NCI-H510A treated with DMSO at 0.1 percent for 48 hours (cell line): ENCODE measurements at regions not wholly inside any gene's neighbourhood (a gene's known extent, or its start where the extent isn't known, plus 50 kb on each side); places are given as distances from the start of the nearest gene placed in this dataset.
"Not testable (repeated sequence)": the region's sequence is repeated elsewhere in the genome, so short reads cannot be mapped to it uniquely, and the experiment has no call there.

ENCODE experiments used
- DNase-seq: peaks from one replicate; lab custom pipeline; 2025; lab: John Stamatoyannopoulos, UW

- DNase-seq: no peak
Measured at GRCh38 chr22:17318817-17319216, 50.4 kb upstream of the CECR2 start.

- DNase-seq: no peak
Measured at GRCh38 chr22:17315310-17315709, 54.0 kb upstream of the CECR2 start.

GRCh38 chr22:17314487-17314886 is 54.8 kb upstream of the CECR2 start:
- peak; percentile 12 for DNase-seq

GRCh38 chr22:17313626-17314025 is 55.6 kb upstream of the CECR2 start:
- DNase-seq: no peak

GRCh38 chr22:17307566-17307965 is 61.7 kb upstream of the CECR2 start:
- DNase-seq: no peak

GRCh38 chr22:17305076-17305475 is 64.2 kb upstream of the CECR2 start:
- DNase-seq: no peak

GRCh38 chr22:17303840-17304779 is 65.2 kb upstream of the CECR2 start:
- no peak for DNase-seq

GRCh38 chr22:17303441-17303839 is 65.8 kb upstream of the CECR2 start:
- no peak for DNase-seq

- DNase-seq: no peak
Measured at GRCh38 chr22:17302616-17303015, 66.6 kb upstream of the CECR2 start.

GRCh38 chr22:17300926-17301325 is 68.3 kb upstream of the CECR2 start:
- no peak for DNase-seq

GRCh38 chr22:17298805-17299502 is 70.3 kb upstream of the CECR2 start:
- not testable (repeated sequence) for DNase-seq

- no peak for DNase-seq
Measured at GRCh38 chr22:17285656-17286055, 66.4 kb upstream of the ADA2 start.

GRCh38 chr22:17284888-17285287 is 65.7 kb upstream of the ADA2 start:
- no peak for DNase-seq

GRCh38 chr22:17284466-17284865 is 65.2 kb upstream of the ADA2 start:
- no peak for DNase-seq

GRCh38 chr22:17283865-17284264 is 64.6 kb upstream of the ADA2 start:
- not testable (repeated sequence) for DNase-seq

- DNase-seq: no peak
Measured at GRCh38 chr22:17283423-17283822, 64.2 kb upstream of the ADA2 start.

GRCh38 chr22:17281440-17281841 is 62.2 kb upstream of the ADA2 start:
- DNase-seq: peak; percentile 39

- DNase-seq: no peak
Measured at GRCh38 chr22:17281026-17281425, 61.8 kb upstream of the ADA2 start.

- peak; percentile 59 for DNase-seq
Measured at GRCh38 chr22:17272511-17272991, 53.3 kb upstream of the ADA2 start.

- no peak for DNase-seq
Measured at GRCh38 chr22:17271711-17272451, 52.6 kb upstream of the ADA2 start.

GRCh38 chr22:17269607-17270261 is 50.5 kb upstream of the ADA2 start:
- no peak for DNase-seq

- DNase-seq: no peak
Measured at GRCh38 chr22:17269224-17269606, 50.0 kb upstream of the ADA2 start.
